PFSK-1 (cell line): ENCODE measurements at regions not wholly inside any gene's neighbourhood (a gene's known extent, or its start where the extent isn't known, plus 50 kb on each side); places are given as distances from the start of the nearest gene placed in this dataset.

Source experiments
- POLR2AphosphoS5 ChIP-seq: IDR thresholded peaks from 2 replicates; pipeline ENCODE4 v1.6.1; 2012; ENCODE audit warnings: low read depth, mild to moderate bottlenecking, control low read depth, low read length, moderate library complexity
- TAF1 ChIP-seq: IDR thresholded peaks from 2 replicates; pipeline ENCODE4 v1.6.1; 2012; ENCODE audit warnings: low read length, control low read depth, borderline replicate concordance; ENCODE audit not compliant: insufficient read depth
- TF ChIP-seq, protein P1 (sequence below), 2 experiments: IDR thresholded peaks; 2 replicates each; pipeline versions ENCODE4 v1.6.1 to v1.8.0; 2011 to 2012; ENCODE audit warnings: low read depth in 2 of 2, low read length in 2 of 2, control low read depth in 1 of 2, inconsistent platforms in 1 of 2, mild to moderate bottlenecking in 1 of 2, moderate library complexity in 1 of 2; ENCODE audit not compliant: insufficient read depth in 1 of 2

DNA sequence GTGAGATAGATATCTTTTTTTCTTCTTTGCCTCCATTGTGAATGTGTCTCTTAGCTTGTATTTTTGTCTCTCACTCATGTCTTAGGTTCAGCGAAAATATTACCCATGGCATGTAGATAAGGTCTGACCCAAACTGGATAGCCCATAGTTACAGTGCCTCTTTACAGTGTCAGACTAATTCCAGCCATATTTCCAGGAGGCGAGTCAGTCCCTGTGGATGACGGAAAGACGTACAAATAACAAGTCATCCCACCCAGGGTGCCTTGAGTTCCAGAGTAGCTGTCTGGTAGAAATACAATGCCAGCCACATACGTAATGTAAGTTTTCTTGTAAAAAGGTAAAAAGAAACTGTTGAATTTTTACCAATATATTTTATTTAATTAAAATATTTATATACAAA is 157.3 kb downstream of the ZNF281 start:
- TF ChIP-seq TAF1 = no peak
- TF ChIP-seq POLR2AphosphoS5 = no peak
- TF ChIP-seq, protein P1, sequence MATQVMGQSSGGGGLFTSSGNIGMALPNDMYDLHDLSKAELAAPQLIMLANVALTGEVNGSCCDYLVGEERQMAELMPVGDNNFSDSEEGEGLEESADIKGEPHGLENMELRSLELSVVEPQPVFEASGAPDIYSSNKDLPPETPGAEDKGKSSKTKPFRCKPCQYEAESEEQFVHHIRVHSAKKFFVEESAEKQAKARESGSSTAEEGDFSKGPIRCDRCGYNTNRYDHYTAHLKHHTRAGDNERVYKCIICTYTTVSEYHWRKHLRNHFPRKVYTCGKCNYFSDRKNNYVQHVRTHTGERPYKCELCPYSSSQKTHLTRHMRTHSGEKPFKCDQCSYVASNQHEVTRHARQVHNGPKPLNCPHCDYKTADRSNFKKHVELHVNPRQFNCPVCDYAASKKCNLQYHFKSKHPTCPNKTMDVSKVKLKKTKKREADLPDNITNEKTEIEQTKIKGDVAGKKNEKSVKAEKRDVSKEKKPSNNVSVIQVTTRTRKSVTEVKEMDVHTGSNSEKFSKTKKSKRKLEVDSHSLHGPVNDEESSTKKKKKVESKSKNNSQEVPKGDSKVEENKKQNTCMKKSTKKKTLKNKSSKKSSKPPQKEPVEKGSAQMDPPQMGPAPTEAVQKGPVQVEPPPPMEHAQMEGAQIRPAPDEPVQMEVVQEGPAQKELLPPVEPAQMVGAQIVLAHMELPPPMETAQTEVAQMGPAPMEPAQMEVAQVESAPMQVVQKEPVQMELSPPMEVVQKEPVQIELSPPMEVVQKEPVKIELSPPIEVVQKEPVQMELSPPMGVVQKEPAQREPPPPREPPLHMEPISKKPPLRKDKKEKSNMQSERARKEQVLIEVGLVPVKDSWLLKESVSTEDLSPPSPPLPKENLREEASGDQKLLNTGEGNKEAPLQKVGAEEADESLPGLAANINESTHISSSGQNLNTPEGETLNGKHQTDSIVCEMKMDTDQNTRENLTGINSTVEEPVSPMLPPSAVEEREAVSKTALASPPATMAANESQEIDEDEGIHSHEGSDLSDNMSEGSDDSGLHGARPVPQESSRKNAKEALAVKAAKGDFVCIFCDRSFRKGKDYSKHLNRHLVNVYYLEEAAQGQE (IDR thresholded peaks at IDR 0.05; ENCODE audit: insufficient read depth in 1 of 2, low read depth in 2 of 2, low read length in 2 of 2) = no peak
